Heart left ventricle (tissue), 13 donors: ENCODE measurements at regions not wholly inside any gene's neighbourhood (a gene's known extent, or its start where the extent isn't known, plus 50 kb on each side); places are given as distances from the start of the nearest gene placed in this dataset.

Experiments
- POLR2A ChIP-seq, 2 donors: fragments of 450-650 bp; IDR thresholded peaks; one replicate each; pipeline ENCODE4 v1.6.1; 2017; ENCODE audit warnings: antibody characterized with exemption in 2 of 2, mild to moderate bottlenecking in 2 of 2, moderate library complexity in 2 of 2
- TF ChIP-seq, protein P1 (sequence below), 12 donors: fragments of 200-600 bp; sonication (generic) in 4 of 12; IDR thresholded peaks; one replicate each; pipeline versions ENCODE4 v1.5.0 to v1.8.0; 2018 to 2022; ENCODE audit warnings: antibody characterized with exemption in 12 of 12, mild to moderate bottlenecking in 5 of 12
- donor health status: ischemic (EF 13 %, LVEDD 7.1; RV severe dilation, severe dysfunction).
- donor health status: DM: no; HTN: yes; CAD: no.
- donor health status: DM: no; HTN: no; CAD: no.
- donor health status: ischemic (EF 25% LVEDD 6.9; RV normal size, moderate dysfunction).
- donor health status: ischemic (EF 25% LVEDD 5.7; RV mildly dilated, moderate dysfunction).
- donor health status: ischemic (EF 35%, LVEDD 5.7; RV mildly dilated, moderate dysfunction).
- donor health status: nonischemic (EF 11% LVEDD 7.7; RV severe dilation, severe dysfunction).
- donor health status: DM: yes; HTN: yes; CAD: no.
- donor health status: PGD.
- donor health status: ischemic (EF 29% LVEDD 5.4; RV normal size, mild dysfunction).
- donor health status: nonischemic (EF 23%, LVEDD 6.1; RV moderate dilation, normal function).

DNA sequence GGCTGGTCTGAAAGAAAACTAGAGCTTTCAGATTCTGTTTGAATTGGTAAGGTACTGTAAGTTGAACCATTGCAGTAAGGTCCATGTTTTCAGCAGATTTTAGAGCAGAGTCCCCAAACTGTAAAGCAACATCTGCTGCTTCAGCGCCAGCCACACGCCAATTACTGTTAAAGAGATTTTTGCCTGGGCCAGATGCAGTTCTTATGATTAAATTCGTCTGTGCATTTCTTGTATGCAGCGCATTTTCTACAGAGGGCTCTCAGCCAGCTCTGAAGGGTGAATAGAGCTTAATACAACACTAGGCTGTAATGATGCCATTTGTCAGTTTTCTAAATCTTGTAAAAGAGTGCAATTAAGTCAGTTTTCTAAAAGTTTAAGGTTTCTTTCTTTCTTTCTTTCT is 246.3 kb downstream of the COX7C start:
- TF ChIP-seq, protein P1, sequence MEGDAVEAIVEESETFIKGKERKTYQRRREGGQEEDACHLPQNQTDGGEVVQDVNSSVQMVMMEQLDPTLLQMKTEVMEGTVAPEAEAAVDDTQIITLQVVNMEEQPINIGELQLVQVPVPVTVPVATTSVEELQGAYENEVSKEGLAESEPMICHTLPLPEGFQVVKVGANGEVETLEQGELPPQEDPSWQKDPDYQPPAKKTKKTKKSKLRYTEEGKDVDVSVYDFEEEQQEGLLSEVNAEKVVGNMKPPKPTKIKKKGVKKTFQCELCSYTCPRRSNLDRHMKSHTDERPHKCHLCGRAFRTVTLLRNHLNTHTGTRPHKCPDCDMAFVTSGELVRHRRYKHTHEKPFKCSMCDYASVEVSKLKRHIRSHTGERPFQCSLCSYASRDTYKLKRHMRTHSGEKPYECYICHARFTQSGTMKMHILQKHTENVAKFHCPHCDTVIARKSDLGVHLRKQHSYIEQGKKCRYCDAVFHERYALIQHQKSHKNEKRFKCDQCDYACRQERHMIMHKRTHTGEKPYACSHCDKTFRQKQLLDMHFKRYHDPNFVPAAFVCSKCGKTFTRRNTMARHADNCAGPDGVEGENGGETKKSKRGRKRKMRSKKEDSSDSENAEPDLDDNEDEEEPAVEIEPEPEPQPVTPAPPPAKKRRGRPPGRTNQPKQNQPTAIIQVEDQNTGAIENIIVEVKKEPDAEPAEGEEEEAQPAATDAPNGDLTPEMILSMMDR (IDR thresholded peaks at IDR 0.05): no peak
- TF ChIP-seq POLR2A (IDR thresholded peaks at IDR 0.05): no peak
